ENCODE measurements at regions not wholly inside any gene's neighbourhood (a gene's known extent, or its start where the extent isn't known, plus 50 kb on each side); places are given as distances from the start of the nearest gene placed in this dataset.

- no peak overlapping the region for H3K4me3 ChIP-seq (ENCODE audit: control insufficient read depth in 2 of 3, extremely low read depth in 1 of 3, insufficient read depth in 2 of 3, low read depth in 1 of 3, low read length in 3 of 3)
- no peak for FAIRE-seq
Measured at GRCh38 chr3:75180235-75180944, 483.7 kb upstream of the FRG2C start.

GRCh38 chr3:75180945-75181298 is 483.2 kb upstream of the FRG2C start:
- no peak overlapping the region for H3K27ac ChIP-seq (ENCODE audit: control insufficient read depth, insufficient read depth, low read length)
- no peak for FAIRE-seq
- H3K79me2 ChIP-seq (ENCODE audit: control insufficient read depth, insufficient read depth, low read length): no peaks in the 10 kb centered on the region
- no peak overlapping the region for H3K4me2 ChIP-seq (ENCODE audit: control insufficient read depth, extremely low read depth, insufficient read depth, low read depth, low read length)
- no peaks in the 10 kb centered on the region for H3K36me3 ChIP-seq (ENCODE audit: control insufficient read depth in 2 of 2, extremely low read depth in 1 of 2, insufficient read depth in 2 of 2, low read length in 2 of 2)
- DNase-seq (ENCODE audit: low read depth, low spot score): no peak
- no peak overlapping the region for H2AFZ ChIP-seq (ENCODE audit: control insufficient read depth, low read length)
- dilution Hi-C loops (cut with MboI; ENCODE audit: extremely low pct_ligation_motif_present, low sequenced_read_pairs): no loop called here
- no peak overlapping the region for H3K9ac ChIP-seq (ENCODE audit: control insufficient read depth, extremely low read depth, insufficient read depth, low read length)
- no peaks in the 10 kb centered on the region for H3K4me1 ChIP-seq (ENCODE audit: control insufficient read depth, extremely low read depth, insufficient read depth, low read length)
- H3K27me3 ChIP-seq (ENCODE audit: control insufficient read depth, extremely low read depth, insufficient read depth, low read length): no peaks in the 10 kb centered on the region
- H3K9me3 ChIP-seq (ENCODE audit: control insufficient read depth, low read depth, low read length): no peaks in the 10 kb centered on the region
- H3K9me1 ChIP-seq (ENCODE audit: control insufficient read depth, extremely low read depth, insufficient read depth, low read length): no peaks in the 10 kb centered on the region
- H3K4me3 ChIP-seq (ENCODE audit: control insufficient read depth in 2 of 3, extremely low read depth in 1 of 3, insufficient read depth in 2 of 3, low read depth in 1 of 3, low read length in 3 of 3): no peak overlapping the region
- TF ChIP-seq EZH2 (IDR thresholded peaks at IDR 0.05; ENCODE audit: low read length): no peak
- TF ChIP-seq CTCF (optimal IDR thresholded peaks at IDR 0.05 in 1 of 3, IDR thresholded peaks at IDR 0.05 in 1 of 3, conservative IDR thresholded peaks at IDR 0.05 in 1 of 3; ENCODE audit: extremely low read depth in 1 of 3, insufficient read depth in 2 of 3, low read length in 3 of 3): no peak
- H4K20me1 ChIP-seq (ENCODE audit: control insufficient read depth, extremely low read depth, insufficient read depth, low read length): no peaks in the 10 kb centered on the region

More at GRCh38 chr3:75180235-75180944, 483.7 kb upstream of the FRG2C start:
- Histone ChIP-seq H3K9me1 (ENCODE audit: control insufficient read depth, extremely low read depth, insufficient read depth, low read length) (no peaks in the 10 kb centered on the region), H3K9ac (ENCODE audit: control insufficient read depth, extremely low read depth, insufficient read depth, low read length) (no peak overlapping the region), H3K36me3 (ENCODE audit: control insufficient read depth in 2 of 2, extremely low read depth in 1 of 2, insufficient read depth in 2 of 2, low read length in 2 of 2) (no peaks in the 10 kb centered on the region), H4K20me1 (ENCODE audit: control insufficient read depth, extremely low read depth, insufficient read depth, low read length) (no peaks in the 10 kb centered on the region), H3K27me3 (ENCODE audit: control insufficient read depth, extremely low read depth, insufficient read depth, low read length) (no peaks in the 10 kb centered on the region), H3K79me2 (ENCODE audit: control insufficient read depth, insufficient read depth, low read length) (no peaks in the 10 kb centered on the region), H3K4me1 (ENCODE audit: control insufficient read depth, extremely low read depth, insufficient read depth, low read length) (no peaks in the 10 kb centered on the region), H3K27ac (ENCODE audit: control insufficient read depth, insufficient read depth, low read length) (no peak overlapping the region), H3K4me2 (ENCODE audit: control insufficient read depth, extremely low read depth, insufficient read depth, low read depth, low read length) (no peak overlapping the region), H2AFZ (ENCODE audit: control insufficient read depth, low read length) (no peak overlapping the region), H3K9me3 (ENCODE audit: control insufficient read depth, low read depth, low read length) (no peaks in the 10 kb centered on the region)
- TF ChIP-seq EZH2 (IDR thresholded peaks at IDR 0.05; ENCODE audit: low read length) (no peak), CTCF (optimal IDR thresholded peaks at IDR 0.05 in 1 of 3, IDR thresholded peaks at IDR 0.05 in 1 of 3, conservative IDR thresholded peaks at IDR 0.05 in 1 of 3; ENCODE audit: extremely low read depth in 1 of 3, insufficient read depth in 2 of 3, low read length in 3 of 3) (no peak)
- dilution Hi-C loops (cut with MboI; ENCODE audit: extremely low pct_ligation_motif_present, low sequenced_read_pairs): no loop called here
- no peak for DNase-seq (ENCODE audit: low read depth, low spot score)

Data from keratinocyte (primary cell).